Esophagus squamous epithelium (tissue), 4 donors: ENCODE measurements at regions not wholly inside any gene's neighbourhood (a gene's known extent, or its start where the extent isn't known, plus 50 kb on each side); places are given as distances from the start of the nearest gene placed in this dataset.
"Not testable (repeated sequence)": the region's sequence is repeated elsewhere in the genome, so short reads cannot be mapped to it uniquely, and the experiment has no call there.

Experiments
- POLR2A ChIP-seq, 4 donors: fragments of 450-650 bp; IDR thresholded peaks; one replicate each; pipeline ENCODE4 v1.6.1; 2017; ENCODE audit warnings: antibody characterized with exemption in 4 of 4, mild to moderate bottlenecking in 4 of 4, moderate library complexity in 3 of 4
- TF ChIP-seq, protein P1 (sequence below), 6 experiments: fragments of 450-650 bp in 4 of 6; fragments of 200-600 bp in 2 of 6; sonication (generic) in 2 of 6; IDR thresholded peaks; one replicate each; pipeline ENCODE4 v1.5.1; 2016 to 2019; ENCODE audit warnings: antibody characterized with exemption in 6 of 6, mild to moderate bottlenecking in 4 of 6, moderate library complexity in 4 of 6

DNA sequence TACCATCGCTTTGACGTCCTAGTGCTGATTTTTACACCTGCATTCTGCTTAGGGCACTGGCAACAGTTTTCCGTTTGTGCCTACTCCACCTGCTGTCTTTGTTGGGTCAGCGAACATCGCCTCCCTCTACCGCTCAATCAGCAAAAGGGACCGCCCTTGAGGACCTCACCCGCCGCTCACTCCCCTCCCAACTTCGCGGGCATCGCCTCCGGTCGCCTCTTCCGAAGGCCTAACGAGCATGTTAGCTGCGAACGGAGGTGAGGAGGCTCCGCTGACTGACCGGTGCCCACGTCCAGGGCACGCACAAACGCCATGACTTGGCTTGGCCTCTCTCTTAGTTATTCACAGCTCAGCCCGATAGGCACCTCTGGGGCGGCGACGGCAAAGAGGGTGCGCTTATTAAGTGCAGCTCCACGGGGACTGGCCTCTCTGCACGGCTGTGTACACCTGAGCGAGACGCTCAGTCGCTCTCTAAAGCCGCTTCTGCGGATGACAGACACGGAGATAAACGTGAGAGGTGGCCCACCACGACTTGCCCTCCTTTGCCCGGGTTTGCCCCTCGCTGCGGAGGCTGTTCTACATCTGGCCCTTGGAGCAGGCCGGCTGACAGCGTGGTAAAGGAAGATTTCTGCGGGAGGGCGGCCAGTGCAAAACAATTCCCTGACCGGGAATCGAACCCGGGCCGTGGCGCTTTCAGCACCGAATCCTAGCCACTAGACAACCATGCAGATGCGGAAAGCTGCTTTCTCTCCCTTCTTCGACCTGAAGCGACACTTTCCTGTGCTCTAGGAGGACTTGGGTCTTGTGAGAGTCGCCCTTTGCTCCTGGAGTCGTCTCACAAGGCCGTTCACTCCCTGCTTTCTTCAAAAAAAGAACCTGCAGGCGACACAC, 81.6 kb upstream of the FCGR1A start:
- TF ChIP-seq, protein P1, sequence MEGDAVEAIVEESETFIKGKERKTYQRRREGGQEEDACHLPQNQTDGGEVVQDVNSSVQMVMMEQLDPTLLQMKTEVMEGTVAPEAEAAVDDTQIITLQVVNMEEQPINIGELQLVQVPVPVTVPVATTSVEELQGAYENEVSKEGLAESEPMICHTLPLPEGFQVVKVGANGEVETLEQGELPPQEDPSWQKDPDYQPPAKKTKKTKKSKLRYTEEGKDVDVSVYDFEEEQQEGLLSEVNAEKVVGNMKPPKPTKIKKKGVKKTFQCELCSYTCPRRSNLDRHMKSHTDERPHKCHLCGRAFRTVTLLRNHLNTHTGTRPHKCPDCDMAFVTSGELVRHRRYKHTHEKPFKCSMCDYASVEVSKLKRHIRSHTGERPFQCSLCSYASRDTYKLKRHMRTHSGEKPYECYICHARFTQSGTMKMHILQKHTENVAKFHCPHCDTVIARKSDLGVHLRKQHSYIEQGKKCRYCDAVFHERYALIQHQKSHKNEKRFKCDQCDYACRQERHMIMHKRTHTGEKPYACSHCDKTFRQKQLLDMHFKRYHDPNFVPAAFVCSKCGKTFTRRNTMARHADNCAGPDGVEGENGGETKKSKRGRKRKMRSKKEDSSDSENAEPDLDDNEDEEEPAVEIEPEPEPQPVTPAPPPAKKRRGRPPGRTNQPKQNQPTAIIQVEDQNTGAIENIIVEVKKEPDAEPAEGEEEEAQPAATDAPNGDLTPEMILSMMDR (IDR thresholded peaks at IDR 0.05) = not testable (repeated sequence)
- not testable (repeated sequence) for TF ChIP-seq POLR2A (IDR thresholded peaks at IDR 0.05)
